Lower lobe of right lung (tissue), 2 donors: ENCODE measurements at regions not wholly inside any gene's neighbourhood (a gene's known extent, or its start where the extent isn't known, plus 50 kb on each side); places are given as distances from the start of the nearest gene placed in this dataset.

Experiments
- ATAC-seq, 2 donors: fragments of 200-7000 bp; cut with Tn5 transposase; one replicate each; pipeline ENCODE4 v1.9.1; 2020 to 2022; ENCODE audit warnings: mild to moderate bottlenecking in 2 of 2, moderate library complexity in 2 of 2
- DNase-seq: peaks from one replicate; pipeline ENCODE4 v3.0.0-alpha.2; 2020
- H3K27ac ChIP-seq: fragments of 200-600 bp; one replicate; pipeline ENCODE4 v1.8.0; 2022
- H3K27me3 ChIP-seq: fragments of 200-600 bp; one replicate; pipeline ENCODE4 v1.8.0; 2022; ENCODE audit warnings: low read depth
- H3K36me3 ChIP-seq: fragments of 200-600 bp; one replicate; pipeline ENCODE4 v1.8.0; 2022; ENCODE audit warnings: mild to moderate bottlenecking
- H3K4me1 ChIP-seq: fragments of 200-600 bp; one replicate; pipeline ENCODE4 v1.8.0; 2022
- H3K4me3 ChIP-seq: fragments of 200-600 bp; one replicate; pipeline ENCODE4 v1.8.0; 2022; ENCODE audit warnings: mild to moderate bottlenecking
- H3K9me3 ChIP-seq: fragments of 200-600 bp; one replicate; pipeline ENCODE4 v1.8.0; 2022
- CTCF ChIP-seq: fragments of 200-600 bp; IDR thresholded peaks from one replicate; pipeline ENCODE4 v1.8.0; 2022; ENCODE audit warnings: antibody characterized with exemption, mild to moderate bottlenecking
- intact Hi-C: fragments of 100-400 bp; cut with DNase I; formaldehyde crosslinking; loops from one replicate; pipeline ENCODE4 v1.11.0; 2022
- donor health status: DM: no; HTN: yes; CAD: no; lungs with severe emphysema.

- DNase-seq (no peak), ATAC-seq (no peak)
- H3K27ac ChIP-seq: peak overlapping the region; percentile 46
- H3K4me1 ChIP-seq: no peaks in the 10 kb centered on the region
- H3K27me3 ChIP-seq: no peaks in the 10 kb centered on the region
- intact Hi-C loops: no loop called here
- no peak for TF ChIP-seq CTCF
- H3K9me3 ChIP-seq: no peaks in the 10 kb centered on the region
- H3K4me3 ChIP-seq: no peak overlapping the region
- no peaks in the 10 kb centered on the region for H3K36me3 ChIP-seq
Measured at GRCh38 chr7:26441611-26442277, 150.1 kb downstream of the SNX10 start.

DNA sequence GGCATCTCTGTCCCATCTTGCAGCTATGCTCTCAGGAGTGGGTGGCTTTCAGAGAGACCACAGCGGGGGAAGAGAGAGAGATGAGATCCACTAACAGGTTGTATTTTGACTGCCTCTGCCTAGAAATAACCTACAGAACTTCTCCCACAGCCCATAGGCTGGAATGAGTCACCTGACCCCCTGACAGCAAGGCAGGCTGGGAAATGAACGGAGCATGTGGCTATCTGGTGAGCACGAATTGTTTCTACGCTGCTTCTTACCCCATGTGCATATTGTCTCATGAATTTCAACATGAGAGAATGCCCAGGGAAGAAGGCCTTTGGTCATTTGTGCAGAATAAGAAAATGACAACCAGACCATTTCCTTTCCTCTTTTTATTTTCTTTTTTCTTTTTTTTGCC lies 151.3 kb downstream of the SNX10 start:
- no peaks in the 10 kb centered on the region for H3K4me1 ChIP-seq
- no peak overlapping the region for H3K27ac ChIP-seq
- no peaks in the 10 kb centered on the region for H3K9me3 ChIP-seq
- H3K27me3 ChIP-seq: no peaks in the 10 kb centered on the region
- H3K4me3 ChIP-seq: no peak overlapping the region
- no peak for TF ChIP-seq CTCF
- intact Hi-C loops: no loop called here
- ATAC-seq (no peak), DNase-seq (no peak)
- H3K36me3 ChIP-seq: no peaks in the 10 kb centered on the region

- TF ChIP-seq CTCF: no peak
- no peak for DNase-seq
- no peak overlapping the region for H3K27ac ChIP-seq
- no peaks in the 10 kb centered on the region for H3K27me3 ChIP-seq
- intact Hi-C loops: no loop called here
- H3K4me1 ChIP-seq: no peaks in the 10 kb centered on the region
- no peaks in the 10 kb centered on the region for H3K36me3 ChIP-seq
- no peaks in the 10 kb centered on the region for H3K9me3 ChIP-seq
- no peak for ATAC-seq
- H3K4me3 ChIP-seq: no peak overlapping the region
Measured at GRCh38 chr7:26443751-26444150, 152.1 kb downstream of the SNX10 start.

DNA sequence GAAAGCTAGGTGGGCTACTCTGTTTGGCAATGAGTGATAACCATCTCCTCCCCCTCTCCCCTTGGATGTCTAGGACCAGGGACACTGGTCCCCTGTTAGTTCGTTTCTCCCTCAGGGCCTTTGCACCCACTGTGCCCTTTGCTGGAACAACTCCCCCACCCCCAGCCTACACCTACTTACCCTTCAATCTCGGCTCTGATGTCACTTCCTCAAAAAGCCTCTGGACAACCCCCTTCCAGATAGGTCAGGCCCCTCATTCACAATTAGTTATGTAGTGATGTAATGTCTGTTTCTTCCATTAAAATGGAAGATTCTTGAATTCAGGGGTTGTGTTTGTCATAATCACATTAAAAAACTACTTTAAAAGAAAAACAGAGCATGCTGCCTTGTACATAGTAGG lies 152.9 kb downstream of the SNX10 start:
- no peaks in the 10 kb centered on the region for H3K9me3 ChIP-seq
- no peak for DNase-seq
- no peak for TF ChIP-seq CTCF
- H3K36me3 ChIP-seq: no peaks in the 10 kb centered on the region
- no peak for ATAC-seq
- no peaks in the 10 kb centered on the region for H3K4me1 ChIP-seq
- H3K27me3 ChIP-seq: no peaks in the 10 kb centered on the region
- no peak overlapping the region for H3K4me3 ChIP-seq
- no peak overlapping the region for H3K27ac ChIP-seq
- intact Hi-C loops: no loop called here

DNA sequence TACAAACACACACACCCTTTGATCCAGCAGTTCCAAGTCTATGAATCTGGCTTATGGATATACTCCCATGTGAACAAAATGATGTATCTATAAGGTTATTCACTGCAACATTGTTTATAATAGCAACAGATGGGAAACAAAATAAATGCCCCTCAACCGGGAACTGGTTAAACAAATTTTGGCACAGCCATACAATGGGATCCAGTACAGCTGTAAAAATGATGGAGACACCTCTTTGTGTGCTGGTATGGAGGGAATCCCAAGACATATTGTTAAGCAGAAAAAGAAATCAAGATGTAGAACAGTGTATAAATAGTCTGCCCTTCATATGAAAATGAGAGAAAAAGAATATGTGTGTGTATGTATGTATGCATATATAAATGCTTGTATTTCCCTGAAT lies 155.5 kb downstream of the SNX10 start:
- TF ChIP-seq CTCF: no peak
- no peaks in the 10 kb centered on the region for H3K9me3 ChIP-seq
- H3K36me3 ChIP-seq: no peaks in the 10 kb centered on the region
- DNase-seq: no peak
- intact Hi-C loops: no loop called here
- H3K4me1 ChIP-seq: no peaks in the 10 kb centered on the region
- no peaks in the 10 kb centered on the region for H3K27me3 ChIP-seq
- ATAC-seq: no peak
- H3K27ac ChIP-seq: no peak overlapping the region
- H3K4me3 ChIP-seq: no peak overlapping the region
